Ureter (tissue), 1 donor: ENCODE measurements at regions not wholly inside any gene's neighbourhood (a gene's known extent, or its start where the extent isn't known, plus 50 kb on each side); places are given as distances from the start of the nearest gene placed in this dataset.
A peak's percentile ranks its signal among the peaks of the same experiment; 100 is the strongest.
"Not testable (repeated sequence)": the region's sequence is repeated elsewhere in the genome, so short reads cannot be mapped to it uniquely, and the experiment has no call there.

Source experiments
- DNase-seq: peaks from one replicate; pipeline ENCODE4 v3.0.0-alpha.2; 2020; ENCODE audit warnings: low spot score
- donor health status: DM: yes; HTN: yes; CAD: no.

- no peak for DNase-seq
Measured at GRCh38 chr14:87630846-87631245, 362.1 kb downstream of the GALC start.

- DNase-seq: no peak
Measured at GRCh38 chr14:87629788-87630187, 363.2 kb downstream of the GALC start.

GRCh38 chr14:87628780-87629179 lies 364.2 kb downstream of the GALC start:
- DNase-seq: no peak

GRCh38 chr14:87628129-87628528 lies 364.9 kb downstream of the GALC start:
- peak; percentile 50 for DNase-seq

- no peak for DNase-seq
Measured at GRCh38 chr14:87626266-87626665, 366.7 kb downstream of the GALC start.

- DNase-seq: no peak
Measured at GRCh38 chr14:87623616-87624015, 369.4 kb downstream of the GALC start.

- DNase-seq: no peak
Measured at GRCh38 chr14:87617079-87617478, 375.9 kb downstream of the GALC start.

GRCh38 chr14:87615822-87616679 lies 376.9 kb downstream of the GALC start:
- no peak for DNase-seq

- no peak for DNase-seq
Measured at GRCh38 chr14:87615047-87615446, 377.9 kb downstream of the GALC start.

- no peak for DNase-seq
Measured at GRCh38 chr14:87613881-87614280, 379.1 kb downstream of the GALC start.

- DNase-seq: not testable (repeated sequence)
Measured at GRCh38 chr14:87607056-87607455, 385.9 kb downstream of the GALC start.

GRCh38 chr14:87601036-87601435 lies 391.9 kb downstream of the GALC start:
- DNase-seq: no peak

GRCh38 chr14:87600240-87600639 lies 392.7 kb downstream of the GALC start:
- DNase-seq: no peak

- DNase-seq: no peak
Measured at GRCh38 chr14:87581298-87581697, 411.7 kb downstream of the GALC start.

- no peak for DNase-seq
Measured at GRCh38 chr14:87579036-87579435, 413.9 kb downstream of the GALC start.

GRCh38 chr14:87575378-87575777 lies 417.6 kb downstream of the GALC start:
- no peak for DNase-seq

GRCh38 chr14:87573591-87573990 lies 419.4 kb downstream of the GALC start:
- no peak for DNase-seq

- DNase-seq: no peak
Measured at GRCh38 chr14:87567618-87568295, 425.2 kb downstream of the GALC start.

GRCh38 chr14:87566991-87567390 lies 426.0 kb downstream of the GALC start:
- no peak for DNase-seq

- no peak for DNase-seq
Measured at GRCh38 chr14:87547536-87547935, 445.4 kb downstream of the GALC start.

- no peak for DNase-seq
Measured at GRCh38 chr14:87542288-87542687, 450.7 kb downstream of the GALC start.

- no peak for DNase-seq
Measured at GRCh38 chr14:87540339-87540738, 452.6 kb downstream of the GALC start.

GRCh38 chr14:87529081-87529480 lies 463.9 kb downstream of the GALC start:
- no peak for DNase-seq
